ENCODE measurements at regions not wholly inside any gene's neighbourhood (a gene's known extent, or its start where the extent isn't known, plus 50 kb on each side); places are given as distances from the start of the nearest gene placed in this dataset.

DNA sequence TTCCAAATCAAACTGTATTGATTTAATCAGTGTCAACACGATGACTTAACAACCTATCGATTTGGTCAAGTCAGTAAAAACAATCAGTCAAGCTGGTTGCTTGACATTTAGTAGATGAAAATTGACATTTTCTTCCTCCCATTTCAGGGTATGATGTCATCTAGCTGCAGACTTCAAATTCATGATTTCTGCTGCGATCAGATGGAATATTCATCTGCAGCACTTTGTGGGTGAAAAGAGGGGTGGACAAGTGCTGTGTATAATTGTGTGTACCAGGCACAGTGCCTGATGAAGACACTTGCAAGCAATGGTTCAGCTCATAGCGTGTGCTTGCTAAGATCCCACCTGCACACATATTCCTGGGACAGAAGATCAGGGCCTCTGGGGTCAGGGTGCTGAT lies 479.8 kb downstream of the DISC1 start:
- no peak for DNase-seq

DNA sequence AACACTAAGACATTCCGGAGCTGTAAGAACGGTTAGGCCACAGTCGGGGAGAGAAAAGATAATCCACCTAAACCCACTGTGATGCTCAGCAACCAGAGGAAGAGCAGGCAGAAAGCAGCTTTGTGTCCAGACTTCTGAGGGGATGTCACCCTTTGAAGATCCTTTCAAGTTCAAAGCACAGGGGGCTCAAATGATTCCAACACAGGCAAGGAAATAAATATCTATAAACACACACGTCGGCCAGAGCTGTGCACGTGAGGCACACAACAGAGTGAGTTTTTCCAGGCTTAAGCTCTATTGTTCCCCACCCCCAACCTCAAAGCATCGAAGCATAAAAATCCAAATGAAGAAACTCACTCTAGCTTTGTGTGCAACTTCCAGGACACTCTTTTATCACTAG lies 479.0 kb downstream of the DISC1 start:
- no peak for DNase-seq

DNA sequence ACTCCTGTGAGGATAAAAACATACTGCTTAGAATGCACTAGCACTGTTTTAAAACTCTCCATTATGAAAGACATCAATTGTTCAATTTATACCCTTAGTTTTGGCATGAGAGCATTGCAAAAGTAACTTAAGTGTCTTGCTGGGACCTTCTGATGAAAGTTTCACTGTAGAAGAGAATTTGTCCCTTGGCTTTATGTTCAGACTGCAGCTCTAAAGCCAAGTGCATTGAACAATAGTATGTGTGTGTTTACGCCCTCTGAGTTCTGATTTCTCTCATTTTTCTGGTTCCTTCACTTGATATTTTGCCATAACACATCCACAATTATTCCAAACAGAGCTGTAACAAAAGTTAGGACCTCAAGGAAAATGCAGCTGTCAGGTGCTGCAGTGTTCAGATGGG lies 474.6 kb downstream of the DISC1 start:
- DNase-seq: no peak

- no peak for DNase-seq
These were observed 470.2 kb downstream of the DISC1 start for GRCh38 chr1:232096751-232097150.
